ENCODE measurements at regions not wholly inside any gene's neighbourhood (a gene's known extent, or its start where the extent isn't known, plus 50 kb on each side); places are given as distances from the start of the nearest gene placed in this dataset.
"Not testable (repeated sequence)": the region's sequence is repeated elsewhere in the genome, so short reads cannot be mapped to it uniquely, and the experiment has no call there.

GRCh38 chr5:116750631-116751580 is 176.3 kb upstream of the SEMA6A start:
- DNase-seq = no peak

- DNase-seq = no peak
Observed at GRCh38 chr5:116747881-116748280, 173.3 kb upstream of the SEMA6A start.

GRCh38 chr5:116746668-116747067 is 172.0 kb upstream of the SEMA6A start:
- DNase-seq = no peak

GRCh38 chr5:116740771-116741170 is 166.1 kb upstream of the SEMA6A start:
- DNase-seq = no peak

GRCh38 chr5:116739571-116739970 is 164.9 kb upstream of the SEMA6A start:
- DNase-seq = no peak

GRCh38 chr5:116738615-116739261 is 164.1 kb upstream of the SEMA6A start:
- no peak for DNase-seq

- DNase-seq = no peak
Observed at GRCh38 chr5:116738239-116738614, 163.6 kb upstream of the SEMA6A start.

- DNase-seq = no peak
Observed at GRCh38 chr5:116736671-116737070, 162.0 kb upstream of the SEMA6A start.

GRCh38 chr5:116733991-116734975 is 159.7 kb upstream of the SEMA6A start:
- no peak for DNase-seq

- no peak for DNase-seq
Observed at GRCh38 chr5:116732591-116732990, 158.0 kb upstream of the SEMA6A start.

- DNase-seq = no peak
Observed at GRCh38 chr5:116731432-116731831, 156.8 kb upstream of the SEMA6A start.

GRCh38 chr5:116730706-116731105 is 156.1 kb upstream of the SEMA6A start:
- DNase-seq = no peak

GRCh38 chr5:116730185-116730584 is 155.6 kb upstream of the SEMA6A start:
- DNase-seq = no peak

GRCh38 chr5:116727248-116727647 is 152.6 kb upstream of the SEMA6A start:
- no peak for DNase-seq

- not testable (repeated sequence) for DNase-seq
Observed at GRCh38 chr5:116726180-116726579, 151.6 kb upstream of the SEMA6A start.

GRCh38 chr5:116724971-116725370 is 150.3 kb upstream of the SEMA6A start:
- DNase-seq = no peak

GRCh38 chr5:116722651-116723050 is 148.0 kb upstream of the SEMA6A start:
- DNase-seq = no peak

- no peak for DNase-seq
Observed at GRCh38 chr5:116719106-116719505, 144.5 kb upstream of the SEMA6A start.

GRCh38 chr5:116718317-116718716 is 143.7 kb upstream of the SEMA6A start:
- no peak for DNase-seq

GRCh38 chr5:116709082-116709481 is 134.5 kb upstream of the SEMA6A start:
- no peak for DNase-seq

GRCh38 chr5:116705121-116705519 is 130.5 kb upstream of the SEMA6A start:
- DNase-seq = not testable (repeated sequence)

- DNase-seq = no peak
Observed at GRCh38 chr5:116703941-116704340, 129.3 kb upstream of the SEMA6A start.

GRCh38 chr5:116703328-116703727 is 128.7 kb upstream of the SEMA6A start:
- no peak for DNase-seq

Measured in CD4-positive, alpha-beta T cell treated with Interferon alpha-2 for 1 hour (primary cell).